WTC11 (cell line): ENCODE measurements at regions not wholly inside any gene's neighbourhood (a gene's known extent, or its start where the extent isn't known, plus 50 kb on each side); places are given as distances from the start of the nearest gene placed in this dataset.

Experiments
- ATAC-seq: fragments of 200-7000 bp; cut with Tn5 transposase; 2 replicates; pipeline ENCODE4 v1.10.0; 2021; ENCODE audit warnings: mild to moderate bottlenecking, moderate library complexity
- CTCF ChIA-PET: fragments of 300-600 bp; sonication (Branson Sonifier 250); formaldehyde crosslinking; loops from one replicate; lab custom pipeline; 2021; ENCODE audit warnings: antibody characterized with exemption; lab: Charles Lee
- POLR2A ChIA-PET: fragments of 350-600 bp; sonication (Branson Sonifier 250); formaldehyde crosslinking; loops from one replicate; lab custom pipeline; 2021; ENCODE audit warnings: antibody characterized with exemption; lab: Charles Lee
- DNase-seq: peaks from one replicate; pipeline ENCODE4 v3.0.0; 2021; ENCODE audit warnings: low spot score
- H3K27ac Mint-ChIP-seq: 2 replicates; pipeline ENCODE4 v1.8.0; 2021; ENCODE audit warnings: mixed read lengths
- H3K27me3 Mint-ChIP-seq: 2 replicates; pipeline ENCODE4 v1.8.0; 2021; ENCODE audit warnings: low read depth, mild to moderate bottlenecking, moderate library complexity, mixed read lengths
- H3K36me3 Mint-ChIP-seq: 2 replicates; pipeline ENCODE4 v1.8.0; 2021; ENCODE audit warnings: mixed read lengths
- H3K4me1 Mint-ChIP-seq: 2 replicates; pipeline ENCODE4 v1.8.0; 2022; ENCODE audit warnings: mixed read lengths
- H3K4me3 Mint-ChIP-seq: 2 replicates; pipeline ENCODE4 v1.8.0; 2021; ENCODE audit warnings: mild to moderate bottlenecking, moderate library complexity, mixed read lengths
- H3K9me3 Mint-ChIP-seq: 2 replicates; pipeline ENCODE4 v1.8.0; 2021; ENCODE audit warnings: mixed read lengths
- CBFB ChIP-seq: sonication (generic); formaldehyde crosslinking; IDR thresholded peaks from 2 replicates; pipeline ENCODE4 v1.8.1; 2022; ENCODE audit warnings: mild to moderate bottlenecking, low read depth, missing genetic modification reagents
- CREM ChIP-seq: sonication (generic); formaldehyde crosslinking; IDR thresholded peaks from 2 replicates; pipeline ENCODE4 v1.8.1; 2022; ENCODE audit warnings: mild to moderate bottlenecking, missing genetic modification reagents, moderate library complexity
- E2F5 ChIP-seq: sonication (generic); formaldehyde crosslinking; IDR thresholded peaks from 2 replicates; pipeline ENCODE4 v1.8.1; 2022; ENCODE audit warnings: mild to moderate bottlenecking, moderate library complexity, missing genetic modification reagents
- ETV6 ChIP-seq: sonication (generic); formaldehyde crosslinking; IDR thresholded peaks from 2 replicates; pipeline ENCODE4 v1.8.1; 2022; ENCODE audit warnings: mild to moderate bottlenecking, missing genetic modification reagents
- GABPB1 ChIP-seq: sonication (generic); formaldehyde crosslinking; IDR thresholded peaks from 2 replicates; pipeline ENCODE4 v1.8.1; 2023; ENCODE audit warnings: mild to moderate bottlenecking, missing genetic modification reagents
- JAZF1 ChIP-seq: fragments of 250-450 bp; sonication (Bioruptor Pico); IDR thresholded peaks from 2 replicates; pipeline ENCODE4 v1.9.0; 2021; ENCODE audit warnings: moderate library complexity, mild to moderate bottlenecking, inconsistent platforms
- KAT7 ChIP-seq: sonication (generic); formaldehyde crosslinking; IDR thresholded peaks from 2 replicates; pipeline ENCODE4 v1.8.1; 2023; ENCODE audit warnings: missing genetic modification reagents, mild to moderate bottlenecking, borderline replicate concordance
- MLX ChIP-seq: sonication (generic); formaldehyde crosslinking; IDR thresholded peaks from 2 replicates; pipeline ENCODE4 v1.8.1; 2023; ENCODE audit warnings: mild to moderate bottlenecking, missing genetic modification reagents, moderate library complexity
- NR2C2 ChIP-seq: sonication (generic); formaldehyde crosslinking; IDR thresholded peaks from 2 replicates; pipeline ENCODE4 v1.8.0; 2022; ENCODE audit warnings: mild to moderate bottlenecking, missing genetic modification reagents
- PRRX2 ChIP-seq: fragments of 250-450 bp; sonication (Bioruptor Pico); IDR thresholded peaks from 2 replicates; pipeline ENCODE4 v1.8.0; 2021; ENCODE audit warnings: mild to moderate bottlenecking
- SMAD4 ChIP-seq: sonication (generic); formaldehyde crosslinking; IDR thresholded peaks from 2 replicates; pipeline ENCODE4 v1.8.0; 2022; ENCODE audit warnings: mild to moderate bottlenecking, missing genetic modification reagents
- USF2 ChIP-seq: sonication (generic); formaldehyde crosslinking; IDR thresholded peaks from 2 replicates; pipeline ENCODE4 v1.8.1; 2023; ENCODE audit warnings: mild to moderate bottlenecking, missing genetic modification reagents, moderate library complexity
- ZNF121 ChIP-seq: sonication (generic); formaldehyde crosslinking; IDR thresholded peaks from 2 replicates; pipeline ENCODE4 v1.8.0; 2023; ENCODE audit warnings: missing genetic modification reagents
- ZNF232 ChIP-seq: sonication (generic); formaldehyde crosslinking; IDR thresholded peaks from 2 replicates; pipeline ENCODE4 v1.8.0; 2022; ENCODE audit warnings: mild to moderate bottlenecking, missing genetic modification reagents
- ZNF416 ChIP-seq: fragments of 250-450 bp; sonication (Bioruptor Pico); IDR thresholded peaks from 2 replicates; pipeline ENCODE4 v1.9.0; 2021; ENCODE audit warnings: mild to moderate bottlenecking, inconsistent platforms
- TF ChIP-seq, protein P1 (sequence below): sonication (generic); formaldehyde crosslinking; IDR thresholded peaks from 2 replicates; pipeline ENCODE4 v1.8.1; 2022; ENCODE audit warnings: mild to moderate bottlenecking, missing genetic modification reagents, moderate library complexity, borderline replicate concordance
- TF ChIP-seq, protein P2 (sequence below): sonication (generic); formaldehyde crosslinking; IDR thresholded peaks from 2 replicates; pipeline ENCODE4 v1.8.0; 2023; ENCODE audit warnings: missing genetic modification reagents

- H3K4me3 Mint-ChIP-seq: no peak overlapping the region
- H3K9me3 Mint-ChIP-seq: peaks cover 31% of the 10 kb centered on the region
- POLR2A ChIA-PET: no interaction called here
- ATAC-seq (no peak), DNase-seq (no peak)
- peaks cover 6% of the 10 kb centered on the region; the same call in 1 of the 2 replicates for H3K36me3 Mint-ChIP-seq
- CTCF ChIA-PET: no interaction called here
- H3K27ac Mint-ChIP-seq: no peak overlapping the region
- no peaks in the 10 kb centered on the region for H3K27me3 Mint-ChIP-seq
- TF ChIP-seq NR2C2 (CRISPR knock-in tag) (no peak), MLX (CRISPR knock-in tag) (no peak), ZNF232 (CRISPR knock-in tag) (no peak)
- TF ChIP-seq, all 79 proteins: peak for 0
- H3K4me1 Mint-ChIP-seq: no peaks in the 10 kb centered on the region
Observed at GRCh38 chr4:157751631-157752030, 421.2 kb downstream of the GASK1B start.

DNA sequence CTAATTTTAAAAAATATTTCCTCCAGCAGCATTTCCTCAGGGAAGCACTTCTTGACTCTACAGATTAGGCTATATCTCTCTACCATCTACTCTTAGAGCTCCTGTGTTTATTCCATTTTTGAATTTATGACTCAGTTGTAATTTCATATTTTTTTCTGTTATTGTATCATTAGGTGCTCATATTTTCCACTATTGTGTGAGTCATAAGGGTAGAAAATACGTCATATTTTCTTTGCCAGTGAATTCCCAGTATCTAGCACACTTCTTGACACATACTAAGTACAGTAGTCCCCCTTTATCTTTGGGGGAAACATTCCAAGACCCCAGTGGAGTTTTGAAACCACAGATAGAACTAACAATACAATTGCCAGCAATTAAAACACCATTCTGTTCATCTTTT lies 431.2 kb downstream of the GASK1B start:
- no peak for DNase-seq
- Mint-ChIP-seq H3K4me3 (no peak overlapping the region), H3K9me3 (no peaks in the 10 kb centered on the region)
- TF ChIP-seq, protein P1, sequence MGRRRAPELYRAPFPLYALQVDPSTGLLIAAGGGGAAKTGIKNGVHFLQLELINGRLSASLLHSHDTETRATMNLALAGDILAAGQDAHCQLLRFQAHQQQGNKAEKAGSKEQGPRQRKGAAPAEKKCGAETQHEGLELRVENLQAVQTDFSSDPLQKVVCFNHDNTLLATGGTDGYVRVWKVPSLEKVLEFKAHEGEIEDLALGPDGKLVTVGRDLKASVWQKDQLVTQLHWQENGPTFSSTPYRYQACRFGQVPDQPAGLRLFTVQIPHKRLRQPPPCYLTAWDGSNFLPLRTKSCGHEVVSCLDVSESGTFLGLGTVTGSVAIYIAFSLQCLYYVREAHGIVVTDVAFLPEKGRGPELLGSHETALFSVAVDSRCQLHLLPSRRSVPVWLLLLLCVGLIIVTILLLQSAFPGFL: no peak
- no peak for TF ChIP-seq GABPB1
- TF ChIP-seq PRRX2 (CRISPR knock-in tag): no peak
- no peak for TF ChIP-seq USF2
- no peak for TF ChIP-seq JAZF1 (CRISPR knock-in tag)
- TF ChIP-seq, protein P2, sequence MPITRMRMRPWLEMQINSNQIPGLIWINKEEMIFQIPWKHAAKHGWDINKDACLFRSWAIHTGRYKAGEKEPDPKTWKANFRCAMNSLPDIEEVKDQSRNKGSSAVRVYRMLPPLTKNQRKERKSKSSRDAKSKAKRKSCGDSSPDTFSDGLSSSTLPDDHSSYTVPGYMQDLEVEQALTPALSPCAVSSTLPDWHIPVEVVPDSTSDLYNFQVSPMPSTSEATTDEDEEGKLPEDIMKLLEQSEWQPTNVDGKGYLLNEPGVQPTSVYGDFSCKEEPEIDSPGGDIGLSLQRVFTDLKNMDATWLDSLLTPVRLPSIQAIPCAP (CRISPR knock-in tag): no peak
- no peak for TF ChIP-seq CBFB (CRISPR knock-in tag)
- TF ChIP-seq SMAD4: no peak
- no peak for TF ChIP-seq E2F5
- TF ChIP-seq ZNF416: no peak
- TF ChIP-seq, all 79 proteins: peak for 0
- no peaks in the 10 kb centered on the region for H3K36me3 Mint-ChIP-seq
- no peak overlapping the region for H3K27ac Mint-ChIP-seq
- ChIA-PET CTCF (no interaction called here), POLR2A (no interaction called here)
- ATAC-seq: no peak
- H3K4me1 Mint-ChIP-seq: no peaks in the 10 kb centered on the region
- H3K27me3 Mint-ChIP-seq: no peaks in the 10 kb centered on the region

GRCh38 chr4:157739242-157739641 lies 433.6 kb downstream of the GASK1B start:
- DNase-seq (no peak), ATAC-seq (no peak)
- Mint-ChIP-seq H3K27me3 (no peaks in the 10 kb centered on the region), H3K9me3 (no peaks in the 10 kb centered on the region), H3K27ac (no peak overlapping the region), H3K36me3 (no peaks in the 10 kb centered on the region), H3K4me3 (no peak overlapping the region)
- CTCF ChIA-PET: no interaction called here
- TF ChIP-seq ETV6 (no peak), CREM (no peak)
- TF ChIP-seq, all 79 proteins: peak for 0
- H3K4me1 Mint-ChIP-seq: peaks cover 5% of the 10 kb centered on the region; the same call in 1 of the 2 replicates
- POLR2A ChIA-PET: no interaction called here

DNA sequence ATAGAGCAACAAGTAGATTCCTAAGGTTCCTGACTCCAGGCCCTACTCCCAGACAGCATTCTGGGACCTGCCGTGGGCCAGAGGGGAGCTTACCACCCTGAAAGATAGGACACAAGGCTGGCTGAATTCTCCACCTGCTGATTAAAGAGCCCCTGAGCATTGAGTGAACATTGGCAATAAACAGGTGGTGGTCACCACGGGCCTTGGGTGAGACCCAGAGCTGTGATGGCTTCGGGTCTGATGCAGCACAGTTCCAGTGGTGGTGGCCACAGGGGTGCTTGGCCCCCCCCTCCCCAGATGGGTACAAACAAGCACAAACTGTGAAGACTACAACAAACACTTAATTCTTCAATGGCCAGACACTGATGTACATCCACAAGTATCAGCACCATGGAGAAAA lies 444.6 kb downstream of the GASK1B start:
- Mint-ChIP-seq H3K36me3 (no peaks in the 10 kb centered on the region), H3K27ac (no peak overlapping the region), H3K4me1 (no peaks in the 10 kb centered on the region), H3K27me3 (no peaks in the 10 kb centered on the region), H3K9me3 (peaks cover 29% of the 10 kb centered on the region), H3K4me3 (no peak overlapping the region)
- ChIA-PET CTCF (no interaction called here), POLR2A (no interaction called here)
- TF ChIP-seq KAT7 (CRISPR knock-in tag) (no peak), GABPB1 (no peak), ZNF121 (CRISPR knock-in tag) (no peak)
- DNase-seq: no peak
- ATAC-seq: no peak
